NCI-H2227 (cell line): ENCODE measurements at regions not wholly inside any gene's neighbourhood (a gene's known extent, or its start where the extent isn't known, plus 50 kb on each side); places are given as distances from the start of the nearest gene placed in this dataset.

Source experiments
- DNase-seq: peaks from one replicate; lab custom pipeline; 2025; ENCODE audit not compliant: unreplicated experiment; lab: John Stamatoyannopoulos, UW

GRCh38 chr6:134866563-134866962, 83.3 kb downstream of the ALDH8A1 start:
- DNase-seq, result no peak

GRCh38 chr6:134864558-134864957, 85.3 kb downstream of the ALDH8A1 start:
- no peak for DNase-seq

GRCh38 chr6:134863763-134864510, 86.0 kb downstream of the ALDH8A1 start:
- no peak for DNase-seq

- no peak for DNase-seq
These were observed 95.5 kb downstream of the ALDH8A1 start for GRCh38 chr6:134854366-134854765.

GRCh38 chr6:134853111-134854055, 96.5 kb downstream of the ALDH8A1 start:
- no peak for DNase-seq

GRCh38 chr6:134851548-134851947, 98.4 kb downstream of the ALDH8A1 start:
- DNase-seq, result no peak

GRCh38 chr6:134850721-134851305, 99.1 kb downstream of the ALDH8A1 start:
- DNase-seq, result no peak

- no peak for DNase-seq
These were observed 99.9 kb downstream of the ALDH8A1 start for GRCh38 chr6:134849920-134850447.

- DNase-seq, result no peak
These were observed 101.8 kb downstream of the ALDH8A1 start for GRCh38 chr6:134848076-134848475.

- no peak for DNase-seq
These were observed 103.0 kb downstream of the ALDH8A1 start for GRCh38 chr6:134846865-134847264.

- DNase-seq, result no peak
These were observed 103.9 kb downstream of the ALDH8A1 start for GRCh38 chr6:134846031-134846430.

- no peak for DNase-seq
These were observed 105.8 kb downstream of the ALDH8A1 start for GRCh38 chr6:134844120-134844519.

- no peak for DNase-seq
These were observed 109.6 kb downstream of the ALDH8A1 start for GRCh38 chr6:134840086-134840867.

- DNase-seq, result no peak
These were observed 113.9 kb downstream of the ALDH8A1 start for GRCh38 chr6:134835993-134836392.

- no peak for DNase-seq
These were observed 119.0 kb downstream of the ALDH8A1 start for GRCh38 chr6:134830940-134831339.

- no peak for DNase-seq
These were observed 119.7 kb downstream of the ALDH8A1 start for GRCh38 chr6:134830194-134830593.

GRCh38 chr6:134828641-134829040, 121.3 kb downstream of the ALDH8A1 start:
- no peak for DNase-seq

- no peak for DNase-seq
These were observed 122.8 kb downstream of the ALDH8A1 start for GRCh38 chr6:134826889-134827737.

- no peak for DNase-seq
These were observed 126.2 kb downstream of the ALDH8A1 start for GRCh38 chr6:134823710-134824034.
